Nephron (organoid): ENCODE measurements at regions not wholly inside any gene's neighbourhood (a gene's known extent, or its start where the extent isn't known, plus 50 kb on each side); places are given as distances from the start of the nearest gene placed in this dataset.
A peak's percentile ranks its signal among the peaks of the same experiment; 100 is the strongest.

Experiments
- H3K27ac Mint-ChIP-seq, 3 experiments: 2 replicates each; pipeline ENCODE4 v1.8.0; 2020; ENCODE audit warnings: mixed read lengths in 3 of 3, mild to moderate bottlenecking in 2 of 3, moderate library complexity in 1 of 3
- H3K27me3 Mint-ChIP-seq: 2 replicates; pipeline ENCODE4 v1.8.0; 2021; ENCODE audit warnings: low read depth, mild to moderate bottlenecking, moderate library complexity, mixed read lengths
- H3K36me3 Mint-ChIP-seq: 2 replicates; pipeline ENCODE4 v1.8.0; 2020; ENCODE audit warnings: low read depth, mixed read lengths
- H3K4me1 Mint-ChIP-seq: 2 replicates; pipeline ENCODE4 v1.8.0; 2020; ENCODE audit warnings: mixed read lengths
- H3K4me3 Mint-ChIP-seq, 3 experiments: 2 replicates each; pipeline ENCODE4 v1.8.0; 2020; ENCODE audit warnings: mild to moderate bottlenecking in 3 of 3, mixed read lengths in 3 of 3, moderate library complexity in 2 of 3
- H3K9me3 Mint-ChIP-seq: 2 replicates; pipeline ENCODE4 v1.8.0; 2020; ENCODE audit warnings: mixed read lengths
- TF ChIP-seq, protein P1 (sequence below), 3 experiments: fragments of 200-600 bp; sonication (generic); IDR thresholded peaks; one replicate each; pipeline ENCODE4 v1.5.0; 2021; ENCODE audit warnings: antibody characterized with exemption in 3 of 3; ENCODE audit not compliant: unreplicated experiment in 3 of 3

GRCh38 chr2:150587547-150588505 lies 100.4 kb upstream of the RND3 start:
- peak overlapping the region; percentile 77 to 92 (median 92) for H3K27ac Mint-ChIP-seq
- H3K9me3 Mint-ChIP-seq = peaks cover 5% of the 10 kb centered on the region
- no peaks in the 10 kb centered on the region for H3K27me3 Mint-ChIP-seq
- H3K4me3 Mint-ChIP-seq = peak overlapping the region; percentile 30 to 45 (median 34)
- H3K4me1 Mint-ChIP-seq = peaks cover 22% of the 10 kb centered on the region
- TF ChIP-seq, protein P1, sequence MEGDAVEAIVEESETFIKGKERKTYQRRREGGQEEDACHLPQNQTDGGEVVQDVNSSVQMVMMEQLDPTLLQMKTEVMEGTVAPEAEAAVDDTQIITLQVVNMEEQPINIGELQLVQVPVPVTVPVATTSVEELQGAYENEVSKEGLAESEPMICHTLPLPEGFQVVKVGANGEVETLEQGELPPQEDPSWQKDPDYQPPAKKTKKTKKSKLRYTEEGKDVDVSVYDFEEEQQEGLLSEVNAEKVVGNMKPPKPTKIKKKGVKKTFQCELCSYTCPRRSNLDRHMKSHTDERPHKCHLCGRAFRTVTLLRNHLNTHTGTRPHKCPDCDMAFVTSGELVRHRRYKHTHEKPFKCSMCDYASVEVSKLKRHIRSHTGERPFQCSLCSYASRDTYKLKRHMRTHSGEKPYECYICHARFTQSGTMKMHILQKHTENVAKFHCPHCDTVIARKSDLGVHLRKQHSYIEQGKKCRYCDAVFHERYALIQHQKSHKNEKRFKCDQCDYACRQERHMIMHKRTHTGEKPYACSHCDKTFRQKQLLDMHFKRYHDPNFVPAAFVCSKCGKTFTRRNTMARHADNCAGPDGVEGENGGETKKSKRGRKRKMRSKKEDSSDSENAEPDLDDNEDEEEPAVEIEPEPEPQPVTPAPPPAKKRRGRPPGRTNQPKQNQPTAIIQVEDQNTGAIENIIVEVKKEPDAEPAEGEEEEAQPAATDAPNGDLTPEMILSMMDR (IDR thresholded peaks at IDR 0.05; ENCODE audit: unreplicated experiment in 3 of 3) = no peak
- H3K36me3 Mint-ChIP-seq = no peaks in the 10 kb centered on the region

DNA sequence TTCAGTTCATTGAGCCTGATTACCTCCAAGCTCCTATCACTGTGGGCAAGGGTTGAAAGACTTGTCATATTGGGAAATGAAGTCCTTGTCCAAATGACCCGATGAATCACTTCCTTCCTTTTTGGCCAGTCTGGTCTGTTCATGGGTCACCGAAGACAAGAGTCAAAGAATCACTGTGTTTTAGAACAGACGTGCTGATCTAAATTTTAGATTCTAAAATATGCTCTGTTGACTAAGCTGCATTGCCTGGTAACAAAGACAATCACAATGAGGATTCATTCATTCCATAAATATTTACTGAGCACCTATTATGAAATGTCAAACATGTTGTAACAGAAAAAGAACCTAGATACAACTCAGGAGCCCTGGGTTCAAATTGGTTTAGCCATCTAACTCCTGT lies 99.4 kb upstream of the RND3 start:
- H3K27me3 Mint-ChIP-seq = no peaks in the 10 kb centered on the region

DNA sequence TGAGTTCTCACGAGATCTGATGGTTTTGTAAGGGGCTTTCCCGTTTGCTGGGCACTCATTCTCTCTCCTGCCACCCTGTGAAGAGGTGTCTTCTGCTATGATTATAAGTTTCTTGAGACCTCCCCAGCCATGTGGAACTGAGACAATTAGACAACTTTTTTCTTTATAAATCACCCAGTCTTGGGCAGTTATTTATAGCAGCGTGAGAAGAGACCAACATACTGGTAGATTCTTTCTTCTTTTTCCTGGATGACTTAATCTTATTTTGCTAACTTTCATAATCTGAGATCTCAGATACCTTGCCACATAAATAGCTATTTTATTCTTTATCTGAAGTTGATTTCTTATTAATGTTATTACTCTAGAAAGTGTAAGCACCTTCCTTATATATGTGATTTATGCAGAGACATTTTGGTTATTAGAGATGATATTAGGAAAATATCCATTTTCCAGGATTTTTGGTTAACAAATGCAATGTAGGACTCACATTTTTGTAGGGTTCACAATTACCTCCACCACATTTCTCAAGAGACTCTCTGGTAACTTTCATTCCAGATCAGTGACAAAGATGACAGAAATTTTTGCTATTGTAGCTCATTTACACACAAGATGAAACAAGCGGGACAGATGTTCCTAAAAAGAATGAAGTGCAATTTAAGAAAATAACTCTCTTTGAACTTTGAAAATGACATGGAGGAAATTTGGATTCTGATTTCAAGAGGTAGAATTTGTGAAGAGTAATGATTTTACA lies 97.9 kb upstream of the RND3 start:
- H3K36me3 Mint-ChIP-seq = no peaks in the 10 kb centered on the region
- H3K4me3 Mint-ChIP-seq = no peak overlapping the region
- H3K9me3 Mint-ChIP-seq = peaks cover 19% of the 10 kb centered on the region
- TF ChIP-seq, protein P1 (IDR thresholded peaks at IDR 0.05; ENCODE audit: unreplicated experiment in 3 of 3) = no peak
- H3K4me1 Mint-ChIP-seq = peaks cover 22% of the 10 kb centered on the region
- no peaks in the 10 kb centered on the region for H3K27me3 Mint-ChIP-seq
- H3K27ac Mint-ChIP-seq = peak overlapping the region in 2 of 3 experiments; percentile 2 to 25

More for the DNA sequence above, 99.4 kb upstream of the RND3 start:
- H3K27ac Mint-ChIP-seq = peak overlapping the region in 1 of 3 experiments; percentile 77
- no peaks in the 10 kb centered on the region for H3K36me3 Mint-ChIP-seq
- peaks cover 13% of the 10 kb centered on the region for H3K9me3 Mint-ChIP-seq
- no peak overlapping the region for H3K4me3 Mint-ChIP-seq
- peaks cover 22% of the 10 kb centered on the region for H3K4me1 Mint-ChIP-seq
- TF ChIP-seq, protein P1 (IDR thresholded peaks at IDR 0.05; ENCODE audit: unreplicated experiment in 3 of 3) = no peak

- Mint-ChIP-seq H3K36me3 (peaks cover 8% of the 10 kb centered on the region), H3K27me3 (no peaks in the 10 kb centered on the region), H3K9me3 (peaks cover 27% of the 10 kb centered on the region), H3K27ac (no peak overlapping the region), H3K4me3 (no peak overlapping the region), H3K4me1 (peaks cover 15% of the 10 kb centered on the region)
- TF ChIP-seq, protein P1 (IDR thresholded peaks at IDR 0.05; ENCODE audit: unreplicated experiment in 3 of 3) = no peak
Observed at GRCh38 chr2:150584081-150584480, 96.6 kb upstream of the RND3 start.

GRCh38 chr2:150581717-150582472 lies 94.4 kb upstream of the RND3 start:
- Mint-ChIP-seq H3K4me3 (no peak overlapping the region), H3K9me3 (peaks cover 43% of the 10 kb centered on the region), H3K27me3 (no peaks in the 10 kb centered on the region), H3K27ac (peak overlapping the region in 1 of 3 experiments; percentile 13), H3K36me3 (peaks cover 18% of the 10 kb centered on the region), H3K4me1 (no peaks in the 10 kb centered on the region)
- TF ChIP-seq, protein P1 (IDR thresholded peaks at IDR 0.05; ENCODE audit: unreplicated experiment in 3 of 3) = no peak
